Ishikawa (cell line): ENCODE measurements at regions not wholly inside any gene's neighbourhood (a gene's known extent, or its start where the extent isn't known, plus 50 kb on each side); places are given as distances from the start of the nearest gene placed in this dataset.

Experiments
- CEBPB ChIP-seq: IDR thresholded peaks from 2 replicates; pipeline ENCODE4 v1.6.1; 2012
- CREB1 ChIP-seq: IDR thresholded peaks from 2 replicates; pipeline ENCODE4 v1.6.1; 2012; ENCODE audit warnings: low read depth
- EGR1 ChIP-seq: IDR thresholded peaks from 2 replicates; pipeline ENCODE4 v1.6.1; 2012
- EP300 ChIP-seq: IDR thresholded peaks from 2 replicates; pipeline ENCODE4 v1.6.1; 2012; ENCODE audit warnings: borderline replicate concordance
- FOXM1 ChIP-seq: IDR thresholded peaks from 2 replicates; pipeline ENCODE4 v1.6.1; 2012; ENCODE audit warnings: low read depth, borderline replicate concordance
- MAX ChIP-seq: IDR thresholded peaks from 2 replicates; pipeline ENCODE4 v1.6.1; 2012
- NFIC ChIP-seq: IDR thresholded peaks from 2 replicates; pipeline ENCODE4 v1.6.1; 2012
- RAD21 ChIP-seq: IDR thresholded peaks from 2 replicates; pipeline ENCODE4 v1.6.1; 2012; ENCODE audit warnings: low read depth
- TAF1 ChIP-seq: IDR thresholded peaks from 2 replicates; pipeline ENCODE4 v1.6.1; 2012; ENCODE audit warnings: low read depth, mild to moderate bottlenecking
- TCF12 ChIP-seq: IDR thresholded peaks from 2 replicates; pipeline ENCODE4 v1.6.1; 2012; ENCODE audit warnings: low read depth
- TEAD4 ChIP-seq: IDR thresholded peaks from 2 replicates; pipeline ENCODE4 v1.6.1; 2012
- YY1 ChIP-seq: IDR thresholded peaks from 2 replicates; pipeline ENCODE4 v1.6.1; 2012; ENCODE audit warnings: low read depth
- ZBTB7A ChIP-seq: IDR thresholded peaks from 2 replicates; pipeline ENCODE4 v1.6.1; 2012; ENCODE audit warnings: low read depth
- TF ChIP-seq, protein P1 (sequence below): IDR thresholded peaks from 2 replicates; pipeline ENCODE4 v1.6.1; 2012; ENCODE audit warnings: low read depth, mild to moderate bottlenecking
- TF ChIP-seq, protein P2 (sequence below): IDR thresholded peaks from 2 replicates; pipeline ENCODE4 v1.6.1; 2012

GRCh38 chr18:37962316-37962966 is 396.8 kb upstream of the CELF4 start:
- TF ChIP-seq, protein P1, sequence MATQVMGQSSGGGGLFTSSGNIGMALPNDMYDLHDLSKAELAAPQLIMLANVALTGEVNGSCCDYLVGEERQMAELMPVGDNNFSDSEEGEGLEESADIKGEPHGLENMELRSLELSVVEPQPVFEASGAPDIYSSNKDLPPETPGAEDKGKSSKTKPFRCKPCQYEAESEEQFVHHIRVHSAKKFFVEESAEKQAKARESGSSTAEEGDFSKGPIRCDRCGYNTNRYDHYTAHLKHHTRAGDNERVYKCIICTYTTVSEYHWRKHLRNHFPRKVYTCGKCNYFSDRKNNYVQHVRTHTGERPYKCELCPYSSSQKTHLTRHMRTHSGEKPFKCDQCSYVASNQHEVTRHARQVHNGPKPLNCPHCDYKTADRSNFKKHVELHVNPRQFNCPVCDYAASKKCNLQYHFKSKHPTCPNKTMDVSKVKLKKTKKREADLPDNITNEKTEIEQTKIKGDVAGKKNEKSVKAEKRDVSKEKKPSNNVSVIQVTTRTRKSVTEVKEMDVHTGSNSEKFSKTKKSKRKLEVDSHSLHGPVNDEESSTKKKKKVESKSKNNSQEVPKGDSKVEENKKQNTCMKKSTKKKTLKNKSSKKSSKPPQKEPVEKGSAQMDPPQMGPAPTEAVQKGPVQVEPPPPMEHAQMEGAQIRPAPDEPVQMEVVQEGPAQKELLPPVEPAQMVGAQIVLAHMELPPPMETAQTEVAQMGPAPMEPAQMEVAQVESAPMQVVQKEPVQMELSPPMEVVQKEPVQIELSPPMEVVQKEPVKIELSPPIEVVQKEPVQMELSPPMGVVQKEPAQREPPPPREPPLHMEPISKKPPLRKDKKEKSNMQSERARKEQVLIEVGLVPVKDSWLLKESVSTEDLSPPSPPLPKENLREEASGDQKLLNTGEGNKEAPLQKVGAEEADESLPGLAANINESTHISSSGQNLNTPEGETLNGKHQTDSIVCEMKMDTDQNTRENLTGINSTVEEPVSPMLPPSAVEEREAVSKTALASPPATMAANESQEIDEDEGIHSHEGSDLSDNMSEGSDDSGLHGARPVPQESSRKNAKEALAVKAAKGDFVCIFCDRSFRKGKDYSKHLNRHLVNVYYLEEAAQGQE: no peak
- no peak for TF ChIP-seq MAX

GRCh38 chr18:37958499-37958898 is 392.9 kb upstream of the CELF4 start:
- TF ChIP-seq EP300 (no peak), TAF1 (no peak), ZBTB7A (no peak), RAD21 (no peak)

GRCh38 chr18:37956902-37957301 is 391.3 kb upstream of the CELF4 start:
- no peak for TF ChIP-seq CREB1
- no peak for TF ChIP-seq YY1
- TF ChIP-seq CEBPB: no peak
- no peak for TF ChIP-seq EGR1
- no peak for TF ChIP-seq TCF12
- TF ChIP-seq FOXM1: no peak
- no peak for TF ChIP-seq TEAD4

DNA sequence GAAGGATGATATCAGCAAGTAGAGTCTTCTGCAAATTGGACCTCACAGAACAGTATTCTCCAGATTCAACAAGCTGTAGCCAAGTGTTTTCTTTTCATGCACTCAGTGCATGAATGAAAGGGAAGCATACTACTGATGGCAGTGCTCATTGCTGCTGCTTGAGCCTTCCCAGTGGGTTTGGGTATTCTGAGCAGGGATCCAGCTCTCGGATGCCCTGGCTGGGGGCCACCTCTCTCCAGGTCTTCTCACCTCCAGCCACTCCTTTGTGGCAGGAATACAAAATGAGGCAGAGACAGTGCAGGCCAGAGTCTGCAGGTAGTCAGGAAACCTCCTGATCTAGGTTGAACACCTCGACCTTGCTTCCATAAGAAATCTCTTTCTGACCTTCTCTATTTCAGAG is 390.4 kb upstream of the CELF4 start:
- TF ChIP-seq, protein P1: no peak

- TF ChIP-seq, protein P2, sequence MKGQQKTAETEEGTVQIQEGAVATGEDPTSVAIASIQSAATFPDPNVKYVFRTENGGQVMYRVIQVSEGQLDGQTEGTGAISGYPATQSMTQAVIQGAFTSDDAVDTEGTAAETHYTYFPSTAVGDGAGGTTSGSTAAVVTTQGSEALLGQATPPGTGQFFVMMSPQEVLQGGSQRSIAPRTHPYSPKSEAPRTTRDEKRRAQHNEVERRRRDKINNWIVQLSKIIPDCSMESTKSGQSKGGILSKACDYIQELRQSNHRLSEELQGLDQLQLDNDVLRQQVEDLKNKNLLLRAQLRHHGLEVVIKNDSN: no peak
- TF ChIP-seq RAD21 (no peak), YY1 (no peak), EP300 (no peak), TAF1 (no peak), ZBTB7A (no peak), NFIC (no peak)
- TF ChIP-seq, protein P1: no peak
These were observed 389.6 kb upstream of the CELF4 start for GRCh38 chr18:37955201-37955600.

DNA sequence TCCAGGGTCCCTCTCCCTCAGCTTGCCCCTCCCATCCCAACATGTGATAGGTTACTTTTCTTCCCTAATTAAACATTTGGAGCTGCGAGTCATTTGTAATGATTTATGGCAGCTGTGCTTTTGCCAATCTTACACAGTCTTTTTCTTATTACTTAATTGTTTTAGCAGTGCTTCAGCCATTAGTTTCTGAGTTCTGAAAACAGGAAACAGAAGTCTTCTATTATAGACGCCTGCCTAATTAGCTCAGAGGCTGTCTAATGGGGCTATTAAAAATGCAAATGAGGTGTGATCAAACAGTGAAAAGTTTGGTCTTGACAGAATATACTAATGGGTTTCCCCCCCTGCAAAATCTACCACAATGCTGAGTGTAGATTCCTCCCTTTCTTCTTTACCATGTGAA is 388.3 kb upstream of the CELF4 start:
- TF ChIP-seq TCF12 (no peak), TEAD4 (no peak), ZBTB7A (no peak)
- TF ChIP-seq, protein P2: no peak
- TF ChIP-seq, protein P1: no peak
